ENCODE measurements at regions not wholly inside any gene's neighbourhood (a gene's known extent, or its start where the extent isn't known, plus 50 kb on each side); places are given as distances from the start of the nearest gene placed in this dataset.

GRCh38 chrX:73766431-73766795 lies 86.1 kb downstream of the XIST start:
- no peak for ATAC-seq (ENCODE audit: low read depth)
- H2BK20ac ChIP-seq (ENCODE audit: low read depth, low read length), result no peak overlapping the region
- no peak overlapping the region for H3K27ac ChIP-seq (ENCODE audit: insufficient read depth, low read length)
- no peaks in the 10 kb centered on the region for H3K79me1 ChIP-seq (ENCODE audit: low read depth in 1 of 2, low read length in 2 of 2)
- no peak overlapping the region for H4K8ac ChIP-seq (ENCODE audit: low read depth in 2 of 2, low read length in 2 of 2)
- POLR2A ChIA-PET (ENCODE audit: unreplicated experiment), result no interaction called here
- BruUV-seq (replicated peaks), result no TSS peak
- H3K18ac ChIP-seq (ENCODE audit: low read depth, low read length), result no peak overlapping the region
- H4K5ac ChIP-seq (ENCODE audit: low read depth, low read length), result no peak overlapping the region
- no peak overlapping the region for H3K4ac ChIP-seq (ENCODE audit: low read depth, low read length)
- dilution Hi-C loops (cut with HindIII; ENCODE audit: low sequenced_read_pairs, unreplicated experiment), result no loop called here
- H3K4me3 ChIP-seq (ENCODE audit: insufficient read depth, low read depth, low read length), result no peak overlapping the region
- in situ Hi-C loops (cut with MboI; ENCODE audit: low sequenced_read_pairs), result no loop called here
- H2BK120ac ChIP-seq (ENCODE audit: low read depth, low read length), result no peak overlapping the region
- H4K20me1 ChIP-seq (ENCODE audit: insufficient read depth, low read length), result no peaks in the 10 kb centered on the region; the same call in 1 of the 2 replicates
- H2AFZ ChIP-seq (replicated peaks; ENCODE audit: low read length, poor library complexity), result no peak overlapping the region
- no peak overlapping the region for H3K56ac ChIP-seq (ENCODE audit: extremely low read depth, insufficient read depth, low read length)
- intact Hi-C loops (cut with micrococcal nuclease), result no loop called here
- H3K4me1 ChIP-seq (ENCODE audit: control insufficient read depth, insufficient read depth, low read length), result no peaks in the 10 kb centered on the region
- no peak overlapping the region for H4K91ac ChIP-seq (ENCODE audit: insufficient read depth, low read depth, low read length)
- H2BK5ac ChIP-seq (ENCODE audit: low read depth, low read length, poor library complexity, severe bottlenecking), result no peak overlapping the region
- no peaks in the 10 kb centered on the region for H3K9me3 ChIP-seq (ENCODE audit: control insufficient read depth, insufficient read depth, low read length)
- H3K36me3 ChIP-seq (ENCODE audit: control insufficient read depth, insufficient read depth, low read length), result no peaks in the 10 kb centered on the region
- no peak overlapping the region for H2AK5ac ChIP-seq (ENCODE audit: low read depth, low read length)
- no peak for TF ChIP-seq SMC3 (IDR thresholded peaks at IDR 0.05; ENCODE audit: low read depth, low read length)
- TF ChIP-seq MAZ (IDR thresholded peaks at IDR 0.05; ENCODE audit: borderline replicate concordance, low read depth, low read length), result no peak
- TF ChIP-seq USF2 (IDR thresholded peaks at IDR 0.05; ENCODE audit: low read depth, low read length), result no peak
- no peak for TF ChIP-seq MAFK (IDR thresholded peaks at IDR 0.05; ENCODE audit: low read depth, low read length)
- no peak for TF ChIP-seq MXI1 (IDR thresholded peaks at IDR 0.05; ENCODE audit: borderline replicate concordance, low read depth, low read length)
- no peak for TF ChIP-seq CHD1 (IDR thresholded peaks at IDR 0.05; ENCODE audit: low read depth, low read length)
- TF ChIP-seq BHLHE40 (IDR thresholded peaks at IDR 0.05; ENCODE audit: low read depth, low read length), result no peak
- no peak for TF ChIP-seq RAD21 (IDR thresholded peaks at IDR 0.05; ENCODE audit: low read length)
- no peak for TF ChIP-seq CTCF (conservative IDR thresholded peaks at IDR 0.05; ENCODE audit: low read depth, low read length)
- TF ChIP-seq POLR2A (IDR thresholded peaks at IDR 0.05; ENCODE audit: low read depth, low read length), result no peak
- TF ChIP-seq RFX5 (IDR thresholded peaks at IDR 0.05; ENCODE audit: low read depth, low read length), result no peak
- no peak for TF ChIP-seq NFE2L2 (IDR thresholded peaks at IDR 0.05; ENCODE audit: low read depth, low read length)
- no peak for TF ChIP-seq ELK1 (IDR thresholded peaks at IDR 0.05; ENCODE audit: borderline replicate concordance, low read depth, low read length)
- no peak for TF ChIP-seq FOS (IDR thresholded peaks at IDR 0.05; ENCODE audit: low read depth, low read length)
- TF ChIP-seq RCOR1 (IDR thresholded peaks at IDR 0.05; ENCODE audit: insufficient replicate concordance, low read length), result no peak
- no peak overlapping the region for H3K4me2 ChIP-seq (ENCODE audit: low read depth, low read length)
- H3K14ac ChIP-seq (replicated peaks; ENCODE audit: low read depth, low read length), result no peak overlapping the region
- H2AK9ac ChIP-seq (replicated peaks; ENCODE audit: low read depth, low read length, poor library complexity), result no peak overlapping the region
- CTCF ChIA-PET, result no interaction called here
- no peak for DNase-seq
- no CpG with 5 or more reads among the region's 2 CpGs for WGBS, 2 experiments (ENCODE audit: extremely low coverage in 2 of 2, insufficient read length in 1 of 2)
- no peak overlapping the region for H3K23ac ChIP-seq (ENCODE audit: low read depth, low read length)
- H2BK15ac ChIP-seq (ENCODE audit: low read depth, low read length), result no peak overlapping the region
- no peak overlapping the region for H3K9ac ChIP-seq (ENCODE audit: low read depth, low read length)
- H3K9me1 ChIP-seq (ENCODE audit: insufficient read depth, low read length), result no peaks in the 10 kb centered on the region
- H3K27me3 ChIP-seq (ENCODE audit: control insufficient read depth, insufficient read depth, low read length), result peaks cover 27% of the 10 kb centered on the region

Data from IMR-90 (cell line).